ENCODE measurements at regions not wholly inside any gene's neighbourhood (a gene's known extent, or its start where the extent isn't known, plus 50 kb on each side); places are given as distances from the start of the nearest gene placed in this dataset.

DNA sequence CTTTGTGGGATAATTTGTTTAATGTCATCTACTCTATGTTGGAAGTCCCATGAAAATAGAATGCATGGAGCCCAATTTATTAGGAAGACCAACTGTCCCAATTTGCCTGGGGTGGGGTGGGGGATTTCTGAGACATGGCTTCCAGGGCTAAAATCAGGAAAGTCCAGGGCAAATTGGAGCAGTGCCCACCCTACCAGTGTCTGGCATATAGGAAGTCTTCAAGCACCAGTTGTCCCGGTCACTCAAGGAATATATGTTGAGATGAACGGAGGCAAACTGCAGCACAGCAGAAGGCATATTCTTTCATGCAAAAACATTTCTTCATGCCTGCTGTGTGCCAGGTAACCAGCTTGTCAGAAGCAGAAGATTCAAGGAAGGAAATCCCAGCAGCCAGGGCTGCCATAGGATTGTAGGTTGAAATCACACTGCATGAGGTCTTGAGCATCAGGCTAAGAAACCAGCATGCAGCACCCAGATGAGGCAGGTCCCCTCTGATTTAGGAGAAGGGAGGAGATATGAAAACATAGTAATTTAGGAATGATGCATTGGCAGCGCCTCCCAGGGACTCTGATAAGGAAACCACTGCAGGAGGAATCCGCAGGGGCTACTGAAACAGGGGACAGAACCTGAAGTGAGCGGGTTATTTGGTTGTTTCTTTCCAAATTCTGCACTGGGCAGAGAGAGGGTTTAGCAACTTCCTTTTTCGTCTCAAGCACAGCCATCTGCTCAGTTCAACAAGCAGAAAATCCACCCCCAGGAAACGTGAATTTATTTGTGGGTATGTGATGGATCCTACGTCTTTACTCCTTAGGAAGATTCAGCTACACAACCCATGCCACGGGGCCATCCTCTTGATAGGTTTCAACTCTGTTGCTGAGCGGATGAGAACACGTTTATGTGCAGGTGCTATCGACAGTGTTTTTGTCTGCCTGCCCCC is 112.6 kb upstream of the CPEB4 start:
- Histone ChIP-seq H2BK12ac (ENCODE audit: low read depth, low read length) (no peak overlapping the region), H3K79me2 (ENCODE audit: control insufficient read depth in 1 of 2, insufficient read depth in 2 of 2, low read length in 2 of 2) (no peaks in the 10 kb centered on the region), H3K9me3 (ENCODE audit: insufficient read depth in 2 of 2, low read depth in 1 of 2, low read length in 1 of 2) (no peaks in the 10 kb centered on the region), H3K9ac (replicated peaks in 1 of 4; ENCODE audit: extremely low read depth in 1 of 4, low read depth in 3 of 4, low read length in 3 of 4) (no peak overlapping the region), H3K79me1 (ENCODE audit: low read depth, low read length) (no peaks in the 10 kb centered on the region), H3K27me3 (replicated peaks in 1 of 4; ENCODE audit: control insufficient read depth in 3 of 4, extremely low read depth in 1 of 4, insufficient read depth in 3 of 4, low read length in 3 of 4) (no peaks in the 10 kb centered on the region; a peak in 2 of 7 replicates), H4K20me1 (replicated peaks in 1 of 2; ENCODE audit: control insufficient read depth in 1 of 2, insufficient read depth in 2 of 2, low read length in 2 of 2) (no peaks in the 10 kb centered on the region), H2BK120ac (replicated peaks; ENCODE audit: low read depth, low read length) (no peak overlapping the region), H2BK15ac (ENCODE audit: low read length) (no peak overlapping the region), H2AFZ (ENCODE audit: low read length) (no peak overlapping the region), H3K4me3 (ENCODE audit: extremely low read depth in 1 of 4, insufficient read depth in 2 of 4, low read depth in 3 of 4, low read length in 4 of 4) (no peak overlapping the region), H3K23me2 (ENCODE audit: low read depth, low read length) (no peaks in the 10 kb centered on the region; the same call in 1 of the 2 replicates), H4K5ac (ENCODE audit: insufficient read length, low read depth, low read length) (no peak overlapping the region), H3K23ac (ENCODE audit: insufficient read length) (no peak overlapping the region), H3K4me2 (ENCODE audit: insufficient read depth in 1 of 2, low read depth in 2 of 2, low read length in 2 of 2) (no peak overlapping the region), H3K18ac (ENCODE audit: extremely low read depth, low read length) (no peak overlapping the region), H2AK5ac (ENCODE audit: low read depth, low read length) (no peak overlapping the region), H2BK5ac (ENCODE audit: low read depth, low read length) (no peak overlapping the region), H2BK20ac (ENCODE audit: low read length) (0 out of 2 replicates have a peak overlapping the region, but pooled peaks have one; percentile 21), H3K4me1 (replicated peaks in 1 of 4; ENCODE audit: control insufficient read depth in 3 of 4, insufficient read depth in 4 of 4, low read length in 3 of 4) (peaks cover 3 to 8% (median 7%) of the 10 kb centered on the region in 4 experiments; a peak in 6 of 7 replicates), H3K27ac (ENCODE audit: low read depth, low read length) (no peak overlapping the region), H3K36me3 (ENCODE audit: control insufficient read depth in 2 of 4, insufficient read depth in 4 of 4, low read length in 3 of 4) (no peaks in the 10 kb centered on the region), H3K4ac (replicated peaks; ENCODE audit: insufficient read length, low read depth, low read length) (no peak overlapping the region), H4K91ac (replicated peaks; ENCODE audit: insufficient read length, low read length) (no peak overlapping the region), H4K8ac (ENCODE audit: extremely low read depth, insufficient read depth, low read length) (no peak overlapping the region), H3K14ac (ENCODE audit: insufficient read length) (no peak overlapping the region), H3K56ac (replicated peaks; ENCODE audit: insufficient read length, low read depth, low read length) (no peak overlapping the region)
- ChIA-PET POLR2A (ENCODE audit: partially characterized antibody) (interaction anchor here (2.2 kb wide), 1 partner anchor 10 kb away, joined by 8 read pairs; no protein-coding TSS in a partner anchor), CTCF (ENCODE audit: partially characterized antibody) (interaction anchor here (0.9 to 1.6 kb wide), 5 partner anchors 10 to 147 kb away, joined by 3 to 5 read pairs (median 3); no protein-coding TSS in a partner anchor)
- WGBS, 2 experiments (ENCODE audit: extremely low coverage in 1 of 2, insufficient coverage in 1 of 2, insufficient read length in 1 of 2, insufficient replicate concordance in 2 of 2, low coverage in 1 of 2, low lambda C conversion rate in 2 of 2, missing lambda C conversion rate in 1 of 2): 86% methylated on average over 12 of the region's 12 CpGs; no CpG with 5 or more reads in 1 of the 2 experiments
- FAIRE-seq (no peak), DNase-seq (ENCODE audit: low read depth in 1 of 2, low spot score in 2 of 2) (no peak)
